HCT116 (cell line): ENCODE measurements at regions not wholly inside any gene's neighbourhood (a gene's known extent, or its start where the extent isn't known, plus 50 kb on each side); places are given as distances from the start of the nearest gene placed in this dataset.

Experiments
- ATF3 ChIP-seq: IDR thresholded peaks from 2 replicates; pipeline ENCODE4 v1.6.1; 2012
- CEBPB ChIP-seq: IDR thresholded peaks from 2 replicates; pipeline ENCODE4 v1.6.1; 2012; ENCODE audit warnings: low read depth
- EZH2 ChIP-seq: fragments of 200-600 bp; sonication (generic); IDR thresholded peaks from 2 replicates; pipeline ENCODE4 v1.6.1; 2017; ENCODE audit warnings: antibody characterized with exemption, mixed run types
- EZH2phosphoT487 ChIP-seq: fragments of 200-600 bp; IDR thresholded peaks from 2 replicates; pipeline ENCODE4 v1.6.1; 2018; ENCODE audit warnings: antibody characterized with exemption, borderline replicate concordance
- POLR2A ChIP-seq: IDR thresholded peaks from 2 replicates; pipeline ENCODE4 v1.7.0; 2011; ENCODE audit warnings: borderline replicate concordance; ENCODE audit not compliant: insufficient read depth, insufficient read length; ENCODE audit errors: extremely low read depth
- POLR2AphosphoS5 ChIP-seq: IDR thresholded peaks from 2 replicates; pipeline ENCODE4 v1.6.1; 2011; ENCODE audit warnings: mild to moderate bottlenecking, low read depth, low read length, moderate library complexity
- YY1 ChIP-seq: IDR thresholded peaks from 2 replicates; pipeline ENCODE4 v1.6.1; 2011; ENCODE audit warnings: low read length, low read depth, moderate library complexity, mild to moderate bottlenecking; ENCODE audit not compliant: insufficient replicate concordance; ENCODE audit errors: extremely low read depth
- ZNF274 ChIP-seq: fragments of 200-500 bp; sonication (Bioruptor generic); IDR thresholded peaks from 2 replicates; pipeline ENCODE4 v1.6.1; 2014; ENCODE audit warnings: mild to moderate bottlenecking, low read depth, low read length, inconsistent platforms
- TF ChIP-seq, protein P1 (sequence below), 3 experiments: fragments of 200-600 bp in 1 of 3; sonication (generic) in 1 of 3; IDR thresholded peaks in 2 of 3; conservative IDR thresholded peaks in 1 of 3; 2 replicates each; pipeline ENCODE4 v1.5.1; 2012 to 2017; ENCODE audit warnings: low read depth in 2 of 3, low read length in 2 of 3, antibody characterized with exemption in 1 of 3, borderline replicate concordance in 1 of 3, control low read depth in 1 of 3, mild to moderate bottlenecking in 1 of 3, mixed read lengths in 1 of 3, mixed run types in 1 of 3, moderate library complexity in 1 of 3; ENCODE audit not compliant: insufficient read depth in 1 of 3
- TF ChIP-seq, protein P2 (sequence below): IDR thresholded peaks from 2 replicates; pipeline ENCODE4 v1.6.1; 2012
- TF ChIP-seq, protein P3 (sequence below): IDR thresholded peaks from 2 replicates; pipeline ENCODE4 v1.6.1; 2012; ENCODE audit warnings: low read depth
- TF ChIP-seq, protein P4 (sequence below): IDR thresholded peaks from 2 replicates; pipeline ENCODE4 v1.6.1; 2011; ENCODE audit warnings: mild to moderate bottlenecking, low read length, moderate library complexity; ENCODE audit not compliant: insufficient replicate concordance; ENCODE audit errors: extremely low read depth

DNA sequence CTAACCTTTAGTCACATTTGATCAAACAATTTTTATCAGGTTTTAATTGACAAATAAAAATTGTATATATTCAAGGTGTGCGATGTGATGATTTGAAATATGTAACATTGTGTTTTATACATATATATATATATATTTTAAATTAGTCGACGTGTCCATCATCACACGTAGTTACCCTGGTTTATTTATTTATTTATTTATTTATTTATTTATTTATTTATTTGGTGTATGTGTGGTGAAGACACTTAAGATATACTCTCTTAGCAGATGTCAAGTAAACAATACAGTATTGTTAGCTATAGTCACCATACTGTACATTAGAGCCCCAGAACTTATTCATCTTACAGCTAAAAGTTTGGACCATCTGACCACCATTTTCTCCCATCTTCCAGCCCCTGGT lies 224.9 kb upstream of the HHIP start:
- TF ChIP-seq ZNF274 (no peak), YY1 (no peak), POLR2A (no peak), EZH2 (no peak), CEBPB (no peak), ATF3 (no peak), EZH2phosphoT487 (no peak), POLR2AphosphoS5 (no peak)
- TF ChIP-seq, protein P1, sequence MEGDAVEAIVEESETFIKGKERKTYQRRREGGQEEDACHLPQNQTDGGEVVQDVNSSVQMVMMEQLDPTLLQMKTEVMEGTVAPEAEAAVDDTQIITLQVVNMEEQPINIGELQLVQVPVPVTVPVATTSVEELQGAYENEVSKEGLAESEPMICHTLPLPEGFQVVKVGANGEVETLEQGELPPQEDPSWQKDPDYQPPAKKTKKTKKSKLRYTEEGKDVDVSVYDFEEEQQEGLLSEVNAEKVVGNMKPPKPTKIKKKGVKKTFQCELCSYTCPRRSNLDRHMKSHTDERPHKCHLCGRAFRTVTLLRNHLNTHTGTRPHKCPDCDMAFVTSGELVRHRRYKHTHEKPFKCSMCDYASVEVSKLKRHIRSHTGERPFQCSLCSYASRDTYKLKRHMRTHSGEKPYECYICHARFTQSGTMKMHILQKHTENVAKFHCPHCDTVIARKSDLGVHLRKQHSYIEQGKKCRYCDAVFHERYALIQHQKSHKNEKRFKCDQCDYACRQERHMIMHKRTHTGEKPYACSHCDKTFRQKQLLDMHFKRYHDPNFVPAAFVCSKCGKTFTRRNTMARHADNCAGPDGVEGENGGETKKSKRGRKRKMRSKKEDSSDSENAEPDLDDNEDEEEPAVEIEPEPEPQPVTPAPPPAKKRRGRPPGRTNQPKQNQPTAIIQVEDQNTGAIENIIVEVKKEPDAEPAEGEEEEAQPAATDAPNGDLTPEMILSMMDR (IDR thresholded peaks at IDR 0.05 in 2 of 3, conservative IDR thresholded peaks at IDR 0.05 in 1 of 3; ENCODE audit: borderline replicate concordance in 1 of 3, insufficient read depth in 1 of 3, low read depth in 2 of 3, low read length in 2 of 3), result no peak
- TF ChIP-seq, protein P2, sequence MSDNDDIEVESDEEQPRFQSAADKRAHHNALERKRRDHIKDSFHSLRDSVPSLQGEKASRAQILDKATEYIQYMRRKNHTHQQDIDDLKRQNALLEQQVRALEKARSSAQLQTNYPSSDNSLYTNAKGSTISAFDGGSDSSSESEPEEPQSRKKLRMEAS, result no peak
- TF ChIP-seq, protein P3, sequence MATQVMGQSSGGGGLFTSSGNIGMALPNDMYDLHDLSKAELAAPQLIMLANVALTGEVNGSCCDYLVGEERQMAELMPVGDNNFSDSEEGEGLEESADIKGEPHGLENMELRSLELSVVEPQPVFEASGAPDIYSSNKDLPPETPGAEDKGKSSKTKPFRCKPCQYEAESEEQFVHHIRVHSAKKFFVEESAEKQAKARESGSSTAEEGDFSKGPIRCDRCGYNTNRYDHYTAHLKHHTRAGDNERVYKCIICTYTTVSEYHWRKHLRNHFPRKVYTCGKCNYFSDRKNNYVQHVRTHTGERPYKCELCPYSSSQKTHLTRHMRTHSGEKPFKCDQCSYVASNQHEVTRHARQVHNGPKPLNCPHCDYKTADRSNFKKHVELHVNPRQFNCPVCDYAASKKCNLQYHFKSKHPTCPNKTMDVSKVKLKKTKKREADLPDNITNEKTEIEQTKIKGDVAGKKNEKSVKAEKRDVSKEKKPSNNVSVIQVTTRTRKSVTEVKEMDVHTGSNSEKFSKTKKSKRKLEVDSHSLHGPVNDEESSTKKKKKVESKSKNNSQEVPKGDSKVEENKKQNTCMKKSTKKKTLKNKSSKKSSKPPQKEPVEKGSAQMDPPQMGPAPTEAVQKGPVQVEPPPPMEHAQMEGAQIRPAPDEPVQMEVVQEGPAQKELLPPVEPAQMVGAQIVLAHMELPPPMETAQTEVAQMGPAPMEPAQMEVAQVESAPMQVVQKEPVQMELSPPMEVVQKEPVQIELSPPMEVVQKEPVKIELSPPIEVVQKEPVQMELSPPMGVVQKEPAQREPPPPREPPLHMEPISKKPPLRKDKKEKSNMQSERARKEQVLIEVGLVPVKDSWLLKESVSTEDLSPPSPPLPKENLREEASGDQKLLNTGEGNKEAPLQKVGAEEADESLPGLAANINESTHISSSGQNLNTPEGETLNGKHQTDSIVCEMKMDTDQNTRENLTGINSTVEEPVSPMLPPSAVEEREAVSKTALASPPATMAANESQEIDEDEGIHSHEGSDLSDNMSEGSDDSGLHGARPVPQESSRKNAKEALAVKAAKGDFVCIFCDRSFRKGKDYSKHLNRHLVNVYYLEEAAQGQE, result no peak
- TF ChIP-seq, protein P4, sequence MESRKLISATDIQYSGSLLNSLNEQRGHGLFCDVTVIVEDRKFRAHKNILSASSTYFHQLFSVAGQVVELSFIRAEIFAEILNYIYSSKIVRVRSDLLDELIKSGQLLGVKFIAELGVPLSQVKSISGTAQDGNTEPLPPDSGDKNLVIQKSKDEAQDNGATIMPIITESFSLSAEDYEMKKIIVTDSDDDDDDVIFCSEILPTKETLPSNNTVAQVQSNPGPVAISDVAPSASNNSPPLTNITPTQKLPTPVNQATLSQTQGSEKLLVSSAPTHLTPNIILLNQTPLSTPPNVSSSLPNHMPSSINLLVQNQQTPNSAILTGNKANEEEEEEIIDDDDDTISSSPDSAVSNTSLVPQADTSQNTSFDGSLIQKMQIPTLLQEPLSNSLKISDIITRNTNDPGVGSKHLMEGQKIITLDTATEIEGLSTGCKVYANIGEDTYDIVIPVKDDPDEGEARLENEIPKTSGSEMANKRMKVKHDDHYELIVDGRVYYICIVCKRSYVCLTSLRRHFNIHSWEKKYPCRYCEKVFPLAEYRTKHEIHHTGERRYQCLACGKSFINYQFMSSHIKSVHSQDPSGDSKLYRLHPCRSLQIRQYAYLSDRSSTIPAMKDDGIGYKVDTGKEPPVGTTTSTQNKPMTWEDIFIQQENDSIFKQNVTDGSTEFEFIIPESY, result no peak
